MCF 10A (cell line): ENCODE measurements at regions not wholly inside any gene's neighbourhood (a gene's known extent, or its start where the extent isn't known, plus 50 kb on each side); places are given as distances from the start of the nearest gene placed in this dataset.

ENCODE experiments used
- BruUV-seq: library from RNA; stranded (reverse); fragments of 400-500 nt; replicated peaks from 2 replicates; lab custom pipeline; 2021; lab: Mats Ljungman, UMichigan
- CTCF ChIA-PET: fragments of 300-600 bp; sonication (Branson Sonifier 250); formaldehyde crosslinking; extraction: SDS; loops from one replicate; lab custom pipeline; 2021; ENCODE audit warnings: antibody characterized with exemption, inconsistent platforms; lab: Yijun Ruan, JAX
- POLR2A ChIA-PET: fragments of 300-600, 350-650 bp; sonication (Branson Sonifier 250); formaldehyde crosslinking; extraction: SDS; loops from one replicate; lab custom pipeline; 2020; ENCODE audit warnings: antibody characterized with exemption, inconsistent platforms; lab: Yijun Ruan, JAX
- DNase-seq: peaks from one replicate; pipeline ENCODE4 v3.0.0-alpha.2; 2018; ENCODE audit not compliant: unreplicated experiment
- H3K27ac Mint-ChIP-seq: one replicate; pipeline ENCODE4 v1.8.0; 2022; ENCODE audit warnings: mild to moderate bottlenecking, low read depth, mixed read lengths; ENCODE audit not compliant: unreplicated experiment
- H3K27me3 Mint-ChIP-seq: one replicate; pipeline ENCODE4 v1.8.0; 2022; ENCODE audit warnings: mixed read lengths; ENCODE audit not compliant: insufficient read depth, unreplicated experiment
- H3K36me3 Mint-ChIP-seq: one replicate; pipeline ENCODE4 v1.8.0; 2022; ENCODE audit warnings: mild to moderate bottlenecking, moderate library complexity, mixed read lengths; ENCODE audit not compliant: insufficient read depth, unreplicated experiment
- H3K4me1 Mint-ChIP-seq: one replicate; pipeline ENCODE4 v1.8.0; 2022; ENCODE audit warnings: mixed read lengths; ENCODE audit not compliant: insufficient read depth, unreplicated experiment
- H3K4me3 Mint-ChIP-seq: one replicate; pipeline ENCODE4 v1.8.0; 2022; ENCODE audit warnings: mild to moderate bottlenecking, moderate library complexity, mixed read lengths; ENCODE audit not compliant: unreplicated experiment
- H3K9me3 Mint-ChIP-seq: one replicate; pipeline ENCODE4 v1.8.0; 2022; ENCODE audit warnings: mixed read lengths; ENCODE audit not compliant: unreplicated experiment
- CTCF ChIP-seq: fragments of 200-600 bp; IDR thresholded peaks from one replicate; pipeline ENCODE4 v1.8.0; 2022; ENCODE audit warnings: antibody characterized with exemption, mild to moderate bottlenecking; ENCODE audit not compliant: unreplicated experiment
- intact Hi-C: fragments of 100-400 bp; cut with micrococcal nuclease; formaldehyde crosslinking; loops from 2 replicates; pipeline ENCODE4 v1.14.1; 2022

- Mint-ChIP-seq H3K9me3 (no peaks in the 10 kb centered on the region), H3K4me1 (no peaks in the 10 kb centered on the region), H3K36me3 (no peaks in the 10 kb centered on the region), H3K27ac (no peak overlapping the region), H3K4me3 (no peak overlapping the region), H3K27me3 (no peaks in the 10 kb centered on the region)
- no peak for DNase-seq
- BruUV-seq = no TSS peak
- ChIA-PET CTCF (interaction anchor here (1.0 kb wide), 1 partner anchor 66 kb away, joined by 3 read pairs; no protein-coding TSS in a partner anchor), POLR2A (no interaction called here)
- no peak for TF ChIP-seq CTCF
- intact Hi-C loops = no loop called here
These were observed 97.1 kb upstream of the TBCA start for GRCh38 chr5:77873239-77873638.

- Mint-ChIP-seq H3K4me3 (no peak overlapping the region), H3K27me3 (no peaks in the 10 kb centered on the region), H3K4me1 (no peaks in the 10 kb centered on the region), H3K36me3 (no peaks in the 10 kb centered on the region), H3K9me3 (no peaks in the 10 kb centered on the region), H3K27ac (no peak overlapping the region)
- POLR2A ChIA-PET = interaction anchor here (0.7 kb wide), 2 partner anchors 13 to 120 kb away, joined by 3 to 4 read pairs; no protein-coding TSS in a partner anchor
- intact Hi-C loops = no loop called here
- no TSS peak for BruUV-seq
- no peak for DNase-seq
- TF ChIP-seq CTCF = no peak
- CTCF ChIA-PET = interaction anchor here (1.6 kb wide), 1 partner anchor 136 kb away, joined by 4 read pairs; no protein-coding TSS in a partner anchor
These were observed 95.8 kb upstream of the TBCA start for GRCh38 chr5:77871946-77872345.

GRCh38 chr5:77871016-77871415 lies 94.9 kb upstream of the TBCA start:
- Mint-ChIP-seq H3K9me3 (no peaks in the 10 kb centered on the region), H3K36me3 (no peaks in the 10 kb centered on the region), H3K27me3 (no peaks in the 10 kb centered on the region), H3K4me3 (no peak overlapping the region), H3K4me1 (no peaks in the 10 kb centered on the region), H3K27ac (no peak overlapping the region)
- intact Hi-C loops = no loop called here
- ChIA-PET CTCF (interaction anchor here (1.6 kb wide), 1 partner anchor 137 kb away, joined by 4 read pairs; no protein-coding TSS in a partner anchor), POLR2A (no interaction called here)
- no TSS peak for BruUV-seq
- DNase-seq = no peak
- no peak for TF ChIP-seq CTCF

- ChIA-PET POLR2A (interaction anchor here (0.8 kb wide), 1 partner anchor 11 kb away, joined by 3 read pairs; no protein-coding TSS in a partner anchor), CTCF (interaction anchor here (0.5 to 1.1 kb wide), 5 partner anchors 9 to 309 kb away, joined by 3 read pairs; no protein-coding TSS in a partner anchor)
- DNase-seq = no peak
- no peak overlapping the region for H3K4me3 Mint-ChIP-seq
- no TSS peak for BruUV-seq
- H3K36me3 Mint-ChIP-seq = no peaks in the 10 kb centered on the region
- H3K4me1 Mint-ChIP-seq = no peaks in the 10 kb centered on the region
- no peaks in the 10 kb centered on the region for H3K27me3 Mint-ChIP-seq
- no peak overlapping the region for H3K27ac Mint-ChIP-seq
- no peaks in the 10 kb centered on the region for H3K9me3 Mint-ChIP-seq
- intact Hi-C loops = no loop called here
- no peak for TF ChIP-seq CTCF
These were observed 93.1 kb upstream of the TBCA start for GRCh38 chr5:77869116-77869798.
